Mucosa of gallbladder (tissue), 1 donor: ENCODE measurements at regions not wholly inside any gene's neighbourhood (a gene's known extent, or its start where the extent isn't known, plus 50 kb on each side); places are given as distances from the start of the nearest gene placed in this dataset.

Source experiments
- DNase-seq: peaks from one replicate; pipeline ENCODE4 v3.0.0-alpha.2; 2020; ENCODE audit warnings: low spot score
- donor health status: DM: no; HTN: no; CAD: no.

DNA sequence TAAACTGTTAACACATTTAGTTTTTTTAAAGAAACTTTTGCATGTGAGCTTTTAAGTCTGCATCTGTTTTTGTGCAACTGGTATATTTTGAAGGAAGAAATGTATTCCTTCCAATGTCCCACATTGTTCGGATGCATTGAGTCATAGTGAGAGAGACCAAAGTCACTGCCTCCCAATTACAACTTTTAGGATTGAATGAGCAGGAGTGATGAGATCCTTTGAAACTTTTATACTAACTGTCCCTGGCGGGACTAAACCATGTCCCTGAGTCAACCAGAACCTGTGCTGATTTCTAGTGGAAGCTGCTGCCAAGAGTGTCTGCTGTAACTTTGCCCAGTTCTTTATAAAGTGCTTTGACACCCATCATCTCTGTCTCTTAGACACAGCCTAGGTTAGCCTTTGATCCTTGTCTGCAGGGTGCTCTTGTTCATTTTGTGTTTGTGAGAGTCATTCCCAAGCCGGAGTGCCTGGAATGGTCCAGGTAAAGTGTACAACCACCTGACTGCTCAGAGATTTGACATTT is 122.7 kb downstream of the ZNF518B start:
- no peak for DNase-seq

GRCh38 chr4:10333942-10334341 is 123.3 kb downstream of the ZNF518B start:
- DNase-seq: no peak

DNA sequence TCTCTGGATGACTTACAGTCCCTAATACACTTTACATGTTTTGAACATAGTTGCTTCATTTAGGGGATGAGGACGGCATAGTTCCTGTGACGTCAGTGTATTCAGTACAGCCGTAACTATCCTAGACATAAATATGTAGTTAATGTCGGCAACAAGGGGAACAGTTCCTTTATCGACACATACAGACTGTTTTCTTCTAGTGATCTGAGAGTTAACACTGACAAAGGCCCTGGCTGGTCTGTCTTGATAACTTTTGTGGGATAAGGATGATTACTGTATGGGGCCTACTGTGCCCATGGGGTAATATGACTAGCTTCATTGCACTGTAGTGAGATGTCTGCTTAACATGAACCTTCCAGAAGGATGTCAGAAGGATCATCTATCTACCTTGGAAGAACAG is 131.2 kb downstream of the ZNF518B start:
- DNase-seq: no peak

DNA sequence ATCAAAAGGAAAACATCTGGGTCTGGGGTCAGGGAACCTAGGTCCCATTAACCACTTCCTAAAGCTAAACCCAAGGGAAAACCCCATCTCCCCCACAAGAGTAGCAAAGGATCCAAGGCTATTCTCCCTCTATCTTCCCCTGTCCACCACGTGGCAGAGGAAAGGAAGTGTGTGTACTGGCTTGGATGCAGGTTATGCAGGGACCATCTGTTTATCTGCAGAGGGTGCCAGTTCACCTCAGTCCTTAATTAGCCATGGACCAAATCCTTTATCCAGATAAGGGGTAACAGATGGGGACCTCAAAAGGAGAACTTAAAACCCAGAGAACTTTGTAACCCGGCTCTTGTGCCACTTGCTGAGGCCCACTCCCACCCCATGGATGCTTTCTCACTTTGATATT is 135.3 kb downstream of the ZNF518B start:
- DNase-seq: no peak

DNA sequence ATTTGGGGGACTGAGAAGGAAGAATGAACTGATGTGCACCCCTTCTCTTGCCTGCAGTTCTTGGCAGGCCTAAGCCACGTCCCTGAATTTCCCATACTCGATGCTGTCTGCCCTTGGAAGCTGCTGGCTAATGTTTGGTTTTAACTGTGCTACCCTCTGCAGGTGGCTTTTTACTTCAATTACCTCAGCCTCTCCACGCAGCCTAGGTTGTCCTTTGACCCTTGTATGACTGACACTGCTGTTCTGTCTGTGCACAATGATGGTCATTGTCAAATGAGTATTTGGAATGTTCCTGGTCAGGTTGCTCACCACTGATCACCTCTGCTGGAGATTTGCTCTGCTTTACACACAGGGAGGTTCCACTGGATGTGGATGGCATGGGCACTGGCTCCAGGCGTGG is 137.1 kb downstream of the ZNF518B start:
- no peak for DNase-seq

GRCh38 chr4:10317345-10317744 is 139.9 kb downstream of the ZNF518B start:
- DNase-seq: no peak

DNA sequence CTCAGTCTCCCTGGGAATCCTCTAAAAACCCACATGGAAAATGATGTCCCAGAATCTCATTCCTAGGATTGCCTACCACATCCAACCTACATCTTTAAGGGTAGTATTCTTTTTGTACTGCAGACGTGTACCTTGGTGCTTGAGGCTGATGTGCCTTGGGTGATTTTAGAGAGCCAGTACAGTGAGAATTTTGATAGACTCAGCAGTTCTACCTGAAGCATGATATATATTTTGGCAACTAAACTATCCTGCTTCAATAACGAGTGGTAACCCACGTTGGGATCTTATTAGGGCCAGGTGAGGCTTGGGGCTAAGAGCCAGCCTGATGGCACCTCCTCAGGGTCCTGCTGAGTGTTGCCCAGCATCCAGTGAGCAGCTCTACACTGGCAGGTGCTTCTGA is 140.4 kb downstream of the ZNF518B start:
- DNase-seq: no peak

- DNase-seq: no peak
Observed at GRCh38 chr4:10315638-10316037, 141.6 kb downstream of the ZNF518B start.

- no peak for DNase-seq
Observed at GRCh38 chr4:10312568-10312967, 144.7 kb downstream of the ZNF518B start.

DNA sequence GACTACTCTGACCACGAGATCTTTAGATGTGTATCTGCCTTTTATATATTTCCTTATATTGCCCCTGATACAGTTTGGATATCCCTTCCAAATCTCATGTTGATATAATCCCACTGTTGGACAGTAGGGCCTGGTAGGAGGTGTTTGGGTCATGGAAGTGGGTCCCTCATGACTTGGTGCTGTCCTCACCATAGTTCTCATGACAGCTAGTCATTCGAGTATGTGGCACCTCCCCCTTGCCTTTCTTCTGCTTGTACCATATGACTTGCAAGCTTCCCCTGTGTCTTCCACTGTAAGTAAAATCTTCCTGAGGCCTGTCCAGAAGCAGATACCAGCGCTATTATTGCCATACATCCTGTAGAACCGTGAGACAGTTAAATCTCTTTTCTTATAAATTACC is 145.3 kb downstream of the ZNF518B start:
- DNase-seq: no peak

GRCh38 chr4:10305816-10306215 is 151.4 kb downstream of the ZNF518B start:
- no peak for DNase-seq

- no peak for DNase-seq
Observed at GRCh38 chr4:10303291-10303690, 153.9 kb downstream of the ZNF518B start.

GRCh38 chr4:10302096-10302495 is 155.1 kb downstream of the ZNF518B start:
- no peak for DNase-seq

DNA sequence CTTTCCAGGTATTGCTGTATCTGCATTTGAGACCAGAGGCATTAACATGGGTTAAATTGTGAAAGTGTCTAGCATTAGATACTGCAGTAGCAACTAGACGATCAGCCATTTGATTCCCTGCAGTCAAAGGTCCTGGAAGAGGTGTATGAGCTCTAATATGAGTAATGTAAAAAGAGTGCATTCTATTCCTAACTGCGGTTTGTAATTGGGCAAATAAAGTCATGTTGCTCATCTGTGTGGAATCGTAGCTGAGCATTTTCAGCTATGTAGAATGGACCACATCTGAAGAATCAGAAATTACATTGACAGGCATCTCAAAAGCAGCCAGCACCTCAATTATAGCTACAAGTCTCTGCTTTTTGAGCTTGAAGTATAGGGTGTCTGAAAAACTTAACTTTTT is 157.6 kb downstream of the ZNF518B start:
- DNase-seq: no peak

- DNase-seq: no peak
Observed at GRCh38 chr4:10298681-10299080, 158.5 kb downstream of the ZNF518B start.

DNA sequence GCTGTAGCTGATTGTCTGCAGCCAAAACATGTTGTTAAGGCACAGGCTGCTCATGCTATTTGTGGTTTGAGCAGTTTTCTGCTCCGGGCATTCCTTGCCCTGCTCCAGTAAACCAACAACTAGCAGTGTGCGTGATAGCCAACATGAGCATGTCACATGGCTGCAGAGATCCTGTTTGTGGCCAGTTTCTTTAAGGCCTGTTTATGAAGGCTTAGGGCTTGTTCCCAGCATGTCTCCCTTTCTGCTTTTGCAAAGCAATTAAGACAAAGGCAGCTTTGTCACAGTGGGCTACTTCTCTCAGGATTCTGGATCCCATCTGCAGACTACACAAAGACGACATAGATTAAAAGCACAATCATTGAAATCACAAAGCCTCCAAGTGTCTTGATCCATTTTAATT is 160.5 kb downstream of the ZNF518B start:
- DNase-seq: no peak

DNA sequence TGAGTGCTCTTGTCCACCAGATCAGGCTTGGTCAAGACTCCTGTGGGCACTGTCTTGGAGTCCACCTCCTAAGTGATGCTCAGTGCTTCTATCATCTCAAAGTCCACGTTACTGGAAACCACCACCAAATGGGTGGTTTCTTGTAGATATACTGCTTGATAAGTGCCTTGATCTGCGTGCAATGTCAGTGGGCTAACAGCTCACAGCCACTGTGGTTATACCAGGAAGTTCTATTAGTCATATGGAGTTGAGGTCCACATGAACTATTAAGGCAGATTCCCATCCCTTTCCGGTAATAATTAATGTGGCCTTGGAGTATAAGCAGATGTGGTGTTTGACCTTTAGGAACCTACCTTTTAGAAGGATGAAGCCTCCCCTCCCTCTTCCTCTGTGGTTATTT is 161.9 kb downstream of the ZNF518B start:
- DNase-seq: no peak

- DNase-seq: no peak
Observed at GRCh38 chr4:10289538-10289906, 167.7 kb downstream of the ZNF518B start.

DNA sequence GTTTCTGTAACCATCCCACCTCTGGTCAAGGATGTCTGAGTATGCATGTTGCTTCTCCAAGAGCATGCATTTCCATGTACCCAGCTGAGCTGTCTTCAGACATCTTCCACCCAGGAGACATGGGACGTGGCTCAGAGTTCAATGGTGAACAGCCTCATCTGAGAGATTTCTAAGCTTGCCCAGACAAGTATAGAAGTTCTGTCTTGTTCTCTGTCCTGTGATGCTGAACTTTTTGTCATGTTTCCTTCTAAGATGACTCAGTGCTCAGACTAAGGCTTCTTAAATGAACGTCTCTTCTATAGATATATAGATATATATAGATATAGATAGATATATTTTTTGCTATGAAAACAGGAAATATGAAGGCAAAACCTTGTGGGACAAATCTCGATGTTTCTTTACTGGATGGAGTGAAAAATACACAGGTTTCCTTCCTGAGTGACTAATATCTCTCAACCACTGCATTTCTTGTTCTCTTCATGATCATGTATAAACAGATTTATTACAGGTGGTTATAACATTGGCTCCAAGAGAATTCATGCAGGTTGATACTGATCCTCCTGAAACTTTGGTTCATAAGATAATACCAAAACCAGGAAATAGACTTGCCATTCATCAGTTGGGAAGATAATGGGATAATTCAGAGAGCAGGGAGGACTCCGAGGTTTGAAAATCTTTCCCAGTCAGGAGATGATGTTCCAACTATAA is 168.2 kb downstream of the ZNF518B start:
- DNase-seq: no peak

DNA sequence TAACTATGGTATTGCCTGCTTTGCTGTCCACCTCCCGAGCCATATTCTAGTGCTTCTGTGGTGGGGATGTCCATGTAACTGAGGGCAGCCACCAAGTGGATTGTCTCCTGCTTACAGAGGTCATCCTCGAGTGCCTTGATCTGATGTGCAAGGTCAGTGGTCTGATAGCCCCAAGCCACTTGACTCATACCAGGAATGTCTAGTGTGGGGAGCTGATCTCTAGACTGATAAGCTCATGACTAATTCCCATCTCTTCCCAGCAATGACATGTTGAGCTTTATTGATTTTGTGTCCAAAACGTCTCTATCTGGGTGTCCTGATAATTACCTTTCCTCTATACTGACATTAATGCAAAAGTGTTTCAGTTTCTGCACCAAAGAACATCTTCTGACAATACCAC is 168.4 kb upstream of the WDR1 start:
- DNase-seq: no peak

DNA sequence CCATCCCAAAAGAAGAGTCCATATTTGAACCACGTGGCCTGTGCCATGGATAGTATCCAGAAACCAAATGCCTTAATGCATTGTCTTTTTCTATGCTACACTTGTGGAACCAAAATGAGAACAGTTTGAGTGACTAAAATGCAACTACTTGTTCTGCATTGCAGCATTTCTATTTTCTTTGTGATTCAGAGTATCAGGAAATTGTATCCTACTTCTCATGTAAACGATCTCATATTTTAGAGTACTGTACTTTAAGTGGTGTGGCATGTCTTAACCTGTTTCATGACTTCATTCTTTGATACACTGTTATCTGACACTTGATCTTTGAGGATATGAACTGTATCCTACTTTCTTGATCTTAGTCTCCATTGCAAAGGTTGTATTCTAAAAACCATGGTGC is 167.2 kb upstream of the WDR1 start:
- no peak for DNase-seq

DNA sequence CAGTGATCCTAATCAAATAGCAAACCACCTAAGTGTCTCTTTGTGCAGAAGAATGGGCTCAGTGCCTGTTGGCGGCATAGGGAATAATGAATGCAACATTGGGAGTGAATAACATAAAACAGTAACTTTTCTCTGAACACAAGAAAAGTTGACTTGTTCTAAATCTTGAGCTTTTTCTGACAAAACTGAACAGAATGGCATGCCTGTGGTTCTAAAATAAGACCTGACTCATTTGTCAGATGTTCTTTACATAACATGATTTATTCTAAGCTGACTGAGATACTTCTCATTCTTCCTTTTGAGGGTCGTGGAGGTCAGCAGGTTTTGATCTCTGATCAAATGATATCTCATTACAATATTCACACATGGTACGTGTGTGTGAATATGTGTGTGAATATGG is 165.4 kb upstream of the WDR1 start:
- no peak for DNase-seq

GRCh38 chr4:10279261-10279660 is 162.7 kb upstream of the WDR1 start:
- DNase-seq: no peak

GRCh38 chr4:10278071-10278470 is 161.5 kb upstream of the WDR1 start:
- no peak for DNase-seq
